Right renal pelvis (tissue), 4 donors: ENCODE measurements at regions not wholly inside any gene's neighbourhood (a gene's known extent, or its start where the extent isn't known, plus 50 kb on each side); places are given as distances from the start of the nearest gene placed in this dataset.
A peak's percentile ranks its signal among the peaks of the same experiment; 100 is the strongest.

Experiments
- DNase-seq, 4 donors: peaks; one replicate each; pipeline ENCODE4 v3.0.0-alpha.2; 2013; ENCODE audit warnings: low read depth in 4 of 4, low spot score in 3 of 4, missing footprints in 1 of 4

DNA sequence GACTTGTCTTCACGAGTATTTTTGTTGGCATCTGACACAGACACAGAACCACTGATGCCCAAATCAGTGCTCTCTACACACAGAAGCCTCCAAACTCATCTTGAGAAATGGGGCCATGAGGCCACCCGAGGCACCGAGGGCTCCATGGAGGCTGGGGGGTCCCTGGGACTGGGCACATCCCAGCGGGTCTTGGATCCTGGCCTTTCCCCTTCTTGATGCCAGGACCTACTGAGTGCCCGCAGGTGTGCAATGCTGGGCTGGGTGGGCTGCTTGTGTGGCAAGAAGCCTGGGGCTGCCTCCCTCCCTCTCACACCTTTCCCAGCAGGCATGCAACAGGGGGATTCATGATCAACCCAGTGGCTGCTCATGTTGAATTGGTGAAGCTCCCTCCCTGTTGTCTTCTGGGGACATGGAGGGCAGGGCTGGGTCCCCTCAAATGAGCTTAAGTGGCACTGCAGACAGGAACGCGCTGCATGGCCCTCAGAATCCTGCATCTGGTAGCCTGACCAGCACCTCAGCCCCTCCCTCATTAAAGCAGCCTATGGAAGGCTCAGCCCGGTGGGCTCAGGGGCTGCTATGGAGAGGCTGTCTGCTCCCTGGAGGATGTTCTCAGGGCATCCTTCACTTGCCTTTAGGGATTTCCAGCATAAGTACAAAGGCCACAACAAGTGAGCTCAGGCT, 63.7 kb upstream of the SIMC1 start:
- DNase-seq = no peak

DNA sequence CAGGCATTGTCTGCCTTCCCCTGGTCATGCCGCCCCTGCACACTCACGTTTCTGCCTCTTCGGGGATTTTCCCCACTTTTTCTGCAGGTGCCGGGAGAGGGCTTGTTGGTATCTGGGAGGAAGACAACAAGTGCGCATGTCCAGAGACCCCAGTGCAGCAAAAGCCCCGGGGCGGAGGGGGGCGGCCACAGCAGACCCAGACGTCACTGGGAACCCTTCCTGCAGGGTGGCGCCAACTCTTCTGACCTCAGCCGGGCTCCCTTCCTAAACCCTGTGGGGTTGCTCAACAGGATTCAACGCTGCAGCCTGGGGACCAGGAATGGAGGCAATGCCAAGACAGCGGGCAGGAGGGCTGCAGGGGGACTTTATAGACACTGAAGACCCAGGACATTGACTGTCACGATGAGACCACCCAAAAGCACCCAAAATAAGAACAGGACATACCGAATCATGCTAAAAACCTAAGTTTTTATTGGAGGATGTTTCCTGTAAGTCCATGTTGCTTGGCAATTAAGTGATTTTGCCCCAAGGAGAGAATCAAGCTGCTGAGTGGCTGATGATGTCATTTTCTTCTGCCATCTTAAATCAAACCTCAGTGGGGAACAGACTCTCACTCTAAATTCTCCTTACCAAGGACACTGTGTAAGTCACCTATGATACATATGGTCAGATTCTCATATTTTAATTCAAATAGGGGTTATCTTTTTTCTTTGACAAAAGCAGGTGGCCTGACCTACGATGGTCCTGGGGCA, 62.9 kb upstream of the SIMC1 start:
- DNase-seq = no peak

DNA sequence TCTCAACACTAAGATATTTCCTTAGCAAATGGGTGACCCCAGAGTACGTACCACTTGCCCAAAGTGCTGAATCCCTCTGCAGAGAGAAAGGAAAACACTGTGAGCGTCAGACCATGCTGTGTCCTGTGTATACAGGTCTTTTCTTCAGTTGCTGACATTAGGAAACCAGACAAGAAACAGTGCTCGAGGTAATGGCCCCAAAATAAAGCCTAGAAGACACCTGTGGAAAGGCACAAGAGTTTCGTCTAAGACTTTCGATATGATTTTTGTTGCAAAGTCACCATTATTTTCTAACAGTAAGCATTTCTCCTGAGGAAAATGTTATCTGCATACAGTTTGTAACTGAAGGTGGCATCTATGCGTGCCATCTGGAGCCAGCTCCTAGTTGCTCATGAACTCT, 62.0 kb upstream of the SIMC1 start:
- no peak for DNase-seq

DNA sequence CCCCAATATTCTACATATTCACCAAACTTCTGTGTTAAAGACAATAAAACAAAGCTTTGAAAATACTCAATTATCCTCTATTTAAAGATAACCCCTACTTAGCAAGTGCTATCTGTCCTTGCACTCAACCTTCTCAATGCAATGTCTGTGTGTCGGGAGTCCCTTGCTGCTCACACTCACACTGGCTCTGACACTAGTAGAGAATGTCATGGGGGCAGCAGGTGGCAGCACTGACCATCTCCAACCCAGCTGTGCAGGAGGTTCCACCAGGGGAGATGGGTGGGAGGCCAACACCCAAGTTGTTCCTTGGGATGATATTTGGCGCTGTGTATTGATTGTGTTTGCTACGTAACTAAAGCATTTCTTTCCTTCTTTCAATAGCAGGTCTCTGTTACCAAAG, 59.4 kb upstream of the SIMC1 start:
- DNase-seq = no peak

DNA sequence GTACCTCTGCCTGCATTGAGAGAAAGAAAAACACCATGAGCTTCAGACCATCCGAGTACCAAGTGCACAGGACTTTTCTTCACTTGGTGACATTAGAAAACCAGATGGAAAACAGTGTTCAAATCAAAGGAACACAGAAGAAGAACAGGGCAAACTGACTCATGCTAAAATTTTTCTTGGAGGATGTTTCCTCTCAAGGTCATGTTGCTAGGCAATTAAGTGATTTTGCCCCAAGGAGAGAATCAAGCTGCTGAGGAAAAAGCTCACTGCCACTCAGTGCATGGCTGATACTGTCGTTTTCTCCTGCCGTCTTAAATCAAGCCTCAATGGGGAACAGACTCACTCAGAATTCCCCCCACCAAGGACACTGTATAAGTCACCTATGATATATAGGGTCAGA, 57.9 kb upstream of the SIMC1 start:
- DNase-seq = no peak

DNA sequence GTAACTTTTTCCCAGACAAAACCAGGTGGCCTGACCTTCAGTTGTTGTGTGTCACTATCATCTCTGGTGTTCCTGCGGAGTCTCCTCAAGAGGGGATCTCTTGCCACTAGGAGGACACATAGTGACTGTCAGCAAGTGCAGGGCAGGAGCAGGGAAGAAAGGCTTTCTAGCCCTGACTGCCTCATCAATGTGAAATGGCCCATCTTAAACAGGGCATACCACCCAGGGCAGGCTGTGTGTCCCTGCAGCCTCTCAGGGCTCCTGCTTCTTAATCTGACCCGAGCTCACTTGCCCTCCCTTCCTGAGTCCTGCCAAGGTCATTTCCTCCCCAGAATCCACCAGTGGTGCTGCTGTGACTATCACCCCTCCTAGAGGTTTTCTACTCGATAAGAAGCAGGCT, 57.4 kb upstream of the SIMC1 start:
- no peak for DNase-seq

DNA sequence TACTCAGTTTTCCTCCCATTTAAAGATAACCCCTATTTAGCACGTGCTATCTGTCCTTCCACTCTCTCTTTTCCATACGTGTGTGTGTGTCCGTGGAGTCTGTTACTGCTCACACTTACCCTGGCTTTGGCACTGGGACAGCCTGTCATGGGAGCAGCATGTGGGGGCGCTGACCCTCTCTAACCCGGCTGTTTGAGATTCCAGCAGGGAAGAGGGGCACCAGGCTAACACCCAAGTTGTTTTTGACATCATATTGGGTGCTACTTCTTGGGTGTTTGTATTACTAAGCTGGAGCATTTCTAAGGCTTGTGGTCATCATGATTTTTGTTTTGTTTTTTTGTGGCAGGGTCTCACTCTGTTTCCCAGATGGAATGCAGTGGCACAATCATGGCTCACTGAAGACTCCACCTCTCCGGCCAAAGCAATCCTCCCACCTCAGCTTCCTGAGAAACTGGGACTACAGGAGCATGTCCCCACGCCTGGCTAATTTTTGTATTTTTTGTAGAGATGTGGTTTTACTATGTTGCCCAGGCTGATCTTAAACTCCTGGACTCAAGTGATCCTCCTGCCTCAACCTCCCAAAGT, 56.9 kb upstream of the SIMC1 start:
- DNase-seq = peak in 2 of 4 donors; percentile 52 to 65

DNA sequence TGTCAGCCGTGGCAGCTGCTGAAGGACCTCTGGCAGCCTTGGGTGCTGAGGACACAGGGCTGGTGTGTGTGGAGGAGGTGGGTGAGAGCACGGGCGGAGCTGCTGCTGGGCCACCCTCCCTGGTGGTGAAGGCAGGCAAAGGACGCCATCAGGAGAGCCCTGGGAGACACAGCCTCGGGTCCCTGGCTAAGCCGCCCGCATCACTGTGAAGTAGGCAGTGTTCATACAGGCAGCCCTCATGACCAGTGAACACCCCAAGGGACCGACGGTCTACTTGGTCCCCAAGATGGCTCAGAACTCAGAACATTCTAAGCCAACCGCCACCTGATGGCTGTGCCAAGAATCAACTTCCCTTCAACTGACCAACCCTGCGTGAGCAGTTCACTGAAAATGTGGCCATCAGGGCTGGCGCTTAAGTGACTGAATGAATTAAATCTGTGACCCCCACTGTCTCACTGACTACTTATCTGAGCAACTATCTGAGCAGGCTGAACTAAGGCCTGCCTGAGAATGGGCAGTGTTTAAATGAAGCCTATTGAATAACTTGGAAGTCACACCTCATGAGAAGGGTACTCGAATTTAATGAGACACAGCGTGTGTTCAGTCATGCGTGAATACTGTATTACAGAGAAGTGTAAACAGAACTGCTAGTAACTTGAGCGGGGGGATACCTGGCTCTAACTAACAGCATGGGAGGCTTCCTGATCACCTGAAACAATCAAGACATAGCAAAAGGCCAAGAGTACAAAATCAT, 54.7 kb upstream of the SIMC1 start:
- peak in 3 of 4 donors; percentile 61 to 85 (median 82) for DNase-seq

DNA sequence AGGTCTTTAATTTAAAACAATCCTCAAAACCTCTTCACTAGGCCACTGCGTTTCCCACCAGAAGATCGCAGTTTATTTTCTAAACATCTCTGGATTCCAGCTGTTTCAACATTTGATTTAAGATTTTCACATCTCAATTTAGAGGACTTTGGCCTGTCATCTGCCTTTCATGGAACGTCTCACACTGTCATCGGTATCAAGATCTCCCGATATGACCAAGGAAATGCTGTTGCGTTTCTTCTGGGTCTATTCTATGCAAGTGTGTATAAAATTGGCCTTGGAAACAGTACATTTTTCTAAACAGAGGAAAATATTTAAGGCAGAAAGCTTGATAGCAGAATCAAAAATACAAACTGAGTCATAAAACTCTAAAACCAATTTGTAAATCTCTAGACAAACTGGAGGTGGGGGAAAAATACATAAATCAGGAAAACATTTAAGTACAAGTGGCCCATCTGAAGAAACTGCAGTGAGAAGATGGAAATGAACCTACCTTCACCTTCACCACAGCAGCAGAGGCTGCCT, 53.6 kb upstream of the SIMC1 start:
- DNase-seq = no peak

DNA sequence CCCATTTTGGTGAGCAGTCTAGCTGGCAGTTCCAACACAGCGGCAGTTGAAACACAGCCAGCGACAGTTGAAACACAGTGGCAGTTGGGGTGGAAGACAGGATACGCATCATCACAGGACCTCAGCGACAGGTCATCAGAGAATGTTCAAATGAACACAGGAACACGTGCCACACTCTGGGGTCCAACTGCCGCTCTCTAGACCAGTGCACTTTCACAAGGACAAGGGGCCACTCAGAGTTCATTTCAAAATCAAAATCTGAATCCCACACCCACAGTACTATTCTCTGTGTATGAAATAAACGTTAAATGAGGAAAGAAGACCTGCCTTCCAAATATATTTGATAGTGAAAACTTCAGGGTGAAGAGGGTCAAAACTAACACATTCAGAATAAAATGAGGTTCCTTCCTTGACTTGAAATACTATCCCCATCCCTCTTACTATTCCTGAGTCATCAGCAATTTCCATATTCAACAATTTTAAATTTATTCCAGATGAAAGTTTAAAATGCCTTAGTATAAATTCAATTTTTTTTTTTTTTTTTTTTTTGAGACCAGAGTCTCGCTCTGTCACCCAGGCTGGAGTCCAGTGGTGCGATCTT, 53.0 kb upstream of the SIMC1 start:
- DNase-seq = no peak

DNA sequence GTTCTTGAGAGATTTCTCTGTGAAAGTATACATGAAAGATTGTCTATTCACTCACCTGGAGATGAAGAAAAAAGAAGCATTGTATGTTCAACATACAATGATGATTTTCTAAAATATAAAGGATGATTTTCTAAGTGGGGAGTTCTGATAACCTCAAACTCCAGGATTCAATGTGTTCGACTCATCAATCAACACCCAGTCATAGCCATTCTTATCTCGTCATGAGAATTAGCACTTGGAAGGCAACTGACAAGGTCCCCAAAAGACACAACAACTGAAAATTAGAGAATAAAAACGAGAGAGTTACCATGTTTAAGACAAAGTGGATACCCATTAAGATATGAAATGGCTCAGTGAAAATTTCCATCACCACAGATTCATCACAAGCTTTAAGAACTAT, 52.1 kb upstream of the SIMC1 start:
- DNase-seq = no peak

DNA sequence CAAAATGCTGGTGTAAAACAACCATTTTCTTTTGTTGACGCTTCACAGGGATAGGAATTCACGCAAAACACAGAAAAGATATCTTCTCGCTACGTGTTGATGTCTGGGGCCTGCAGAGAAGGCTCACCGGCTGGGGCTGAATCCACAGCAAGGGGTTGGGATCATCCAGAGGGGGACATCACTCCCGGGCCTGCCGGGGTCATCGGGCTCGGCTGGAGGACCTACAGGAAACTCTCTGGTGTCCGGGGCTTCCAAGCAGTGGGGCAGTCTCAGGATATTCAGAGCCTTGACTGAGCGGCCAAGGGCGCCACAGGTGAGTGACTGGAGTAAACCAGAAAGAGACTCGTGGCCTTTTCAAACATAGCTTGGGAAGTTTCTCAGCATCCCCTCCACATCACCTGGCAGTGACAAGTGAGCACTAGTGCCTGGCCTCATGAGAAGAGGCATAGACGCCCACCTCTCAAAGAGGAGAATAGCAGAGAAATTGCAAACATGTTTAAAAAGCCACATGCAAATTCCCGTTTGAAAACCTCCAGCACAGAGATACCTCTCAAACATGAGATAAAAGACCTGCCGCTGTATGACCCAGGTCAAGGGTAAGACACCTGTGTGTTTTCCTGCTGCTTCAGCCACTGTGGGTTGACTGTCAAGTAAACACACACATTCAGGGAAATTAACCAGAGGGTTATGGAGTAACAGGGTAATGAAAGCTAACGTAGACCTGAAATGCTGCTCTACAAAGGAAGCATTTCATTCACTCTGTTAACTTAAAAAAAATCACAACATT, 50.8 kb upstream of the SIMC1 start:
- DNase-seq = no peak

DNA sequence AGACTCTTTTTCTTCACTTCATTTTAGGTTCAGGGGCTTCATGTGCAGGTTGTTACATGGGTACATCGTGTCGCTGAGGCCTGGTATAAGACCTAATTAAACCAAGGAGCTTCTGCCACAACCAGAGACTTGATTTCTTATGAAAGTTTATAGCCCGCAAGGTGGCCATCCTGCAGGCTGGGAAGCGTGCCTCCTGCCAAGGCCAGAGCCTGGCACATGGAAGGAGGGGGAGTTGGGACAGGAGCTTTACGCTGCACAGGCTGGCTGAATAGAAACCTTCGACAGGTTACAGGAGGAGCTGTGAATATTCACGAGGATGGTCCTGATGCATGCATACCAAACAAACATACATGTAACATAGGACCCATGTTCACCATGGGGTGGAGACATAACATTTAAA, 50.1 kb upstream of the SIMC1 start:
- no peak for DNase-seq
